ENCODE measurements at regions not wholly inside any gene's neighbourhood (a gene's known extent, or its start where the extent isn't known, plus 50 kb on each side); places are given as distances from the start of the nearest gene placed in this dataset.

DNA sequence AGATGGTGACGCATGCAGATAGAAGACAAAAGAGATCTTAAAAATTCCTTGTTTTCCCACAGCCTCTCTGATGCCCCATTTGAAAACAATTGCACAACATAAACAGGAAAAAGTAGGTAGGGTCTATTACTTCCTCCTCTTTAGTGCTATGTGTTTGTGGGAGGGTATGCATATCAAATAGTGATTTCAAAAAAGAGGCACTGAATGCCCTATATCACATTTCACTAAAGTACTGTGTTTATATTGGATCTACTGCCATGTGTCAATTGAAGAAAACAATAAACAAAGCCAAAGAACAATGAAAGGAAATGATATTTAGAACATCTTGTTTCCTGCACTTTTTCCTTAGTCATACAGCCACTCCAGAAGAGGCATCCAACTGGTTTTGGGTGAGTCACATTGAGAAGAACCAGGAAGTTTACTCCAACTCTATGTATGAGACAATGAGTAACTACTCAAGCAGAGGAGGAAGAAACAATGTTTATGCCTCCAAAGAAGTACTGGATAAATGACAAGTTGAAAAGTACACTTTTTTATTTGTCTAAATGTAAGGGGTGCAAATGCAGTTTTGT lies 583.6 kb downstream of the FBXO15 start:
- no peak for TF ChIP-seq GLIS3 (CRISPR knock-in tag; IDR thresholded peaks at IDR 0.05)
- TF ChIP-seq, protein P1, sequence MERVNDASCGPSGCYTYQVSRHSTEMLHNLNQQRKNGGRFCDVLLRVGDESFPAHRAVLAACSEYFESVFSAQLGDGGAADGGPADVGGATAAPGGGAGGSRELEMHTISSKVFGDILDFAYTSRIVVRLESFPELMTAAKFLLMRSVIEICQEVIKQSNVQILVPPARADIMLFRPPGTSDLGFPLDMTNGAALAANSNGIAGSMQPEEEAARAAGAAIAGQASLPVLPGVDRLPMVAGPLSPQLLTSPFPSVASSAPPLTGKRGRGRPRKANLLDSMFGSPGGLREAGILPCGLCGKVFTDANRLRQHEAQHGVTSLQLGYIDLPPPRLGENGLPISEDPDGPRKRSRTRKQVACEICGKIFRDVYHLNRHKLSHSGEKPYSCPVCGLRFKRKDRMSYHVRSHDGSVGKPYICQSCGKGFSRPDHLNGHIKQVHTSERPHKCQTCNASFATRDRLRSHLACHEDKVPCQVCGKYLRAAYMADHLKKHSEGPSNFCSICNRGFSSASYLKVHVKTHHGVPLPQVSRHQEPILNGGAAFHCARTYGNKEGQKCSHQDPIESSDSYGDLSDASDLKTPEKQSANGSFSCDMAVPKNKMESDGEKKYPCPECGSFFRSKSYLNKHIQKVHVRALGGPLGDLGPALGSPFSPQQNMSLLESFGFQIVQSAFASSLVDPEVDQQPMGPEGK (CRISPR knock-in tag; IDR thresholded peaks at IDR 0.05; ENCODE audit: borderline replicate concordance) = no peak
- TF ChIP-seq CSRNP3 (CRISPR knock-in tag; IDR thresholded peaks at IDR 0.05) = no peak
- TF ChIP-seq CREB5 (CRISPR knock-in tag; IDR thresholded peaks at IDR 0.05; ENCODE audit: low read depth) = no peak
